ENCODE measurements at regions not wholly inside any gene's neighbourhood (a gene's known extent, or its start where the extent isn't known, plus 50 kb on each side); places are given as distances from the start of the nearest gene placed in this dataset.

- TF ChIP-seq CTCF (IDR thresholded peaks at IDR 0.05): no peak
- TF ChIP-seq POLR2A (IDR thresholded peaks at IDR 0.05): no peak
Observed at GRCh38 chr6:19153981-19154295, 683.2 kb upstream of the ID4 start.

Data from lower leg skin (tissue), 3 donors.